HG03565 (cell line): ENCODE measurements at regions not wholly inside any gene's neighbourhood (a gene's known extent, or its start where the extent isn't known, plus 50 kb on each side); places are given as distances from the start of the nearest gene placed in this dataset.

Experiments used
- ATAC-seq: cut with Tn5 transposase; IDR thresholded peaks from one replicate; pipeline ENCODE4 v1.9.1; 2021; ENCODE audit warnings: mild to moderate bottlenecking, moderate library complexity; ENCODE audit not compliant: unreplicated experiment

- no peak for ATAC-seq
These were observed 135.5 kb downstream of the NUAK1 start for GRCh38 chr12:106003297-106003696.

GRCh38 chr12:106004289-106004688 lies 134.5 kb downstream of the NUAK1 start:
- no peak for ATAC-seq

DNA sequence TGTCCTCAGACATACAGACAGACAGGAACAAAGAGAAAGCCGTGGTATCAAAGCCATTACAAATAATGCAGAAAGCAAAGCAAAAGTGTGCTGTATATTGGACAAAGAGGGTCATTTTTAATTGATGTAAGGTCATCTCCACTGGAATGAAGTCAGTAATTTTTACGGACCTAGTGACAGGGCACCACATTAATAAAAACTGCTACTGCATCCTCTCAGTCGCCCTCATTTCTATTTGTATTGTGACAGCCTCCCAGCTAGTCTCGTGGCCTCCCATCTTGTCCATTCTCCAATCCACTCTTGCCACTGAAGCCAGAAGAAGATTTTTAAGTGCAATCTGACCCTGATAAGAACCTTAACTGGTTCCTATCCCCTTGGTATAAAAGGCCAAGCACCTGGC lies 132.4 kb downstream of the NUAK1 start:
- ATAC-seq: no peak

GRCh38 chr12:106006940-106007339 lies 131.8 kb downstream of the NUAK1 start:
- ATAC-seq: no peak

- ATAC-seq: no peak
These were observed 128.0 kb downstream of the NUAK1 start for GRCh38 chr12:106010741-106011140.
